ENCODE measurements at regions not wholly inside any gene's neighbourhood (a gene's known extent, or its start where the extent isn't known, plus 50 kb on each side); places are given as distances from the start of the nearest gene placed in this dataset.

DNA sequence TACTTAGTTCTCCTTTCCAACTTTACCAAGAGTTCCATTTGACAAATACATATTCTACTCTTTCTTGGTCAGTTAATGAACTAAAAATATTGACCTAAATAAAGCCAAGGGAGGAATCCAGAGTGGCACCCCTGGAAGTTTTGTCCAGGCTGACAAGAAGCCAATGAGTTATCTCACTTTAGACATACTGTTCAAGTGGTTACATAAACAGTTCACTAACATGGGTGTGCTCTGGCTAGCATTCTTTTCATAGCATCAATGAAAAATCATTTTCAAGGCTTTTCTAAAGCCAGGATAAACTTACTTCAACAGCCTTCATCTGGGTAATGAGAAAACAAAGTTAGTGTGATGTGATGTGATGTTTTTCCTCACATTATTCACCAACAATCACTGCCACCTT is 649.4 kb downstream of the TDRD15 start:
- TF ChIP-seq, protein P1, sequence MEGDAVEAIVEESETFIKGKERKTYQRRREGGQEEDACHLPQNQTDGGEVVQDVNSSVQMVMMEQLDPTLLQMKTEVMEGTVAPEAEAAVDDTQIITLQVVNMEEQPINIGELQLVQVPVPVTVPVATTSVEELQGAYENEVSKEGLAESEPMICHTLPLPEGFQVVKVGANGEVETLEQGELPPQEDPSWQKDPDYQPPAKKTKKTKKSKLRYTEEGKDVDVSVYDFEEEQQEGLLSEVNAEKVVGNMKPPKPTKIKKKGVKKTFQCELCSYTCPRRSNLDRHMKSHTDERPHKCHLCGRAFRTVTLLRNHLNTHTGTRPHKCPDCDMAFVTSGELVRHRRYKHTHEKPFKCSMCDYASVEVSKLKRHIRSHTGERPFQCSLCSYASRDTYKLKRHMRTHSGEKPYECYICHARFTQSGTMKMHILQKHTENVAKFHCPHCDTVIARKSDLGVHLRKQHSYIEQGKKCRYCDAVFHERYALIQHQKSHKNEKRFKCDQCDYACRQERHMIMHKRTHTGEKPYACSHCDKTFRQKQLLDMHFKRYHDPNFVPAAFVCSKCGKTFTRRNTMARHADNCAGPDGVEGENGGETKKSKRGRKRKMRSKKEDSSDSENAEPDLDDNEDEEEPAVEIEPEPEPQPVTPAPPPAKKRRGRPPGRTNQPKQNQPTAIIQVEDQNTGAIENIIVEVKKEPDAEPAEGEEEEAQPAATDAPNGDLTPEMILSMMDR (IDR thresholded peaks at IDR 0.05): no peak

- TF ChIP-seq, protein P1 (IDR thresholded peaks at IDR 0.05): no peak
Observed at GRCh38 chr2:21774691-21775368, 651.1 kb downstream of the TDRD15 start.

DNA sequence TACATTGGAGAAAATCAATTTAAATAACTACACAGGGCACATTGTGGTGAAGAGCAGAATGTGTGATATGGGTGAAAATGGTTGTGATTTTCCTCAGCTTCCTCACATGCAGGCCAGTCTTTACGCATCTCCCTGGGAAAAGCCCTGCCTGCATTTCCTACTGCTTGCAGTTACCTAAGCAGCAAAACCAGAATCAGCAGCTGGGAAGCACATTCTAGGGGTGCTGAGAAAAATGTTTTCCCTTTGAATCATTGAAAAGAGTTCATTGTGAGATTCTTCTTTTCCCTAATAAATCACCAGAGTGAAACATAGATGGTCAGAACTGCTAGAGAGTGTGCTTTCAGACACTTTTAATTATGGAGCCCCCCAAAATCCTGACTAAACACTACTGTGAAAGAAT is 656.0 kb downstream of the TDRD15 start:
- TF ChIP-seq, protein P1 (IDR thresholded peaks at IDR 0.05): no peak

DNA sequence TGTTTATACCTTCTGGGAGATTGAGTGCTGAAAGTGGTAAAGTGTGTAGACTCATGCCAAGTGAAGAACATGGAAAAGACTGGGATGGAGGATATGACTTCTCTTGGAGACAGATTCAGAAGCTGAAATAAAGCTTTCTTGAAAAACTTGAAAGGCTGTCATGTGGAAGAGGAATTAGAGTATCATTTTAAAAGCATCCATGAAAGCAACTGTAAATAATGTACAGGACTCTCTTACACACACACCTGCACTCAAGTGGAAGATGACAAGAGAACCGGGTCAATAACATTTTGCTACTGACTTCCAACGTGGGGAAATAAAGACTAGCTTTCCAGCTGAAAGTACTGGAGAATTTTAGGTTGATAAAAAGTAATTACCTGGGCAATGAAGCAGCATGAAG is 658.2 kb downstream of the TDRD15 start:
- TF ChIP-seq, protein P1 (IDR thresholded peaks at IDR 0.05): no peak

DNA sequence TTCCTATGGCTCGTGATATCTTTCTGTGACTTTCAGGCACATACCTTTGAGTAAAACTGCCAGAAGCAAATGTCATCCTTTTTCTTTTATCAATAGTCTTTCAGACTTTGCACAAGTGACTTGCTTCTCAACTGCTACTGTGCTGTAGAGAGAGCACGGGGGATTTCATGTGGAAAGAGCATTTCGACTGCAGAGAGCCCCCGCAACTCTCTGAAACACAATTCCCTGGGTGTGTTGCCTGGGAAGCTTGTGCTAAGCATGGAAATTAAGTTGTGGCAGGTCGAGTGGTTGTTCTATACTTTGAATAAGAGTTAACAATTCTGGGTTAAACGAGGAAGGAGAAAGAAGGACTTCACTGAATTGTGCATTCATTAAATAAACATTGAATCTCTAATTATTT is 659.1 kb downstream of the TDRD15 start:
- TF ChIP-seq, protein P1 (IDR thresholded peaks at IDR 0.05): no peak

DNA sequence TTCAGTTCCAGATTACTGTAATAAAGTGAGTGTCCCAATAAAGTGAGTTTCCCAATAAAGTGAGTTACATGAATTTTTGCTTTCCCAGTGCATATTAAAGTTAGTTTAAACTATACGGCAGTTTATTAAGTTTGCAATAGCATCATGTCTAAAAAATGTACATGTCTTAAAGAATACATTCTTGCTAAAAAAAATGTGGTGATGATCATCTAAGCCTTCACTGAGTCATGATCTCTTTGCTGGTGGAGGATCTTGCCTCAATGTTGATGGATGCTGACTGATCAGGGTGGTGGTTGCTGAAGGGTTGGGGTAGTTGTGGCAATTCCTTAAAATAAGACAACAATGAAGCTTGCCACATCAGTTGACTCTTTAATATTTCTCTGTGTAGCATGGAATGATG is 664.2 kb downstream of the TDRD15 start:
- TF ChIP-seq, protein P1 (IDR thresholded peaks at IDR 0.05): no peak

DNA sequence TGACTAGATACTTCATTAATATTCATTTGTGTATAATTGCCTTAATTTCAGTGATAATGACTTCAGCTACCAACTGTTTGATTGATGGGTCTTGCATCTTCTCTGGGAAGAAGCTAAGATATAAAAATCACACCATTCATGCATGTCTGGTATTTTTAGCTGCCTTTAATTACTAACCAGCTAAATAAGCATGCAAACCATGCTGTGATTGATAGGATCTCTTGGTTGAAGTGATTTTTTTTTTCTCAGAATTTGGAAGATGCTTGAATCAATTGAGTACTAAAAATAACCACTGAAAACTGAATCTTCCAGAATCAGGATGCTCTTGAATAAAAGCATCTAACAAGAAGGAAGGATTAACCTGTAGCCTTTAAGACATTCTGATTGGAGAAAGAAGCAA is 668.8 kb downstream of the TDRD15 start:
- TF ChIP-seq, protein P1 (IDR thresholded peaks at IDR 0.05): no peak

DNA sequence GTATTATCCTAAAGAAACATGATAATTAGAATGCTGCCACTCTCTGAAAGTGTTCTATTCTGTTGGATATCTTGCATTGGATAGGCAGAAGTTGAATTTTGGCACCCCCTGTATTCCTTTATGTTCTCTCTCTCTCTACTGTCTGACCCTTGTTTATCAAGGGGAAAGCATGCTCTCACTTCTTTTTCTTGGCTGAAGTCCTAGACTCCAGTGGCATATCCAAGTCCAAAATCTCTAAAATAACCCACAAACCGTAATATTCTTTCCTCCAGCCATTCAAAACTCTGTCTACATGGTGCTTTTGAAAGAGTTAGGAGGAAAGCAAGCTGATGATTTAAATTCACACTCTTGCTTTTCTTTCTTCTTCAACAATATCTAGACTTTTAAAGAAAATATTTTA is 669.7 kb downstream of the TDRD15 start:
- TF ChIP-seq, protein P1 (IDR thresholded peaks at IDR 0.05): no peak

Measured in LNCAP (cell line).